ENCODE measurements at regions not wholly inside any gene's neighbourhood (a gene's known extent, or its start where the extent isn't known, plus 50 kb on each side); places are given as distances from the start of the nearest gene placed in this dataset.

DNA sequence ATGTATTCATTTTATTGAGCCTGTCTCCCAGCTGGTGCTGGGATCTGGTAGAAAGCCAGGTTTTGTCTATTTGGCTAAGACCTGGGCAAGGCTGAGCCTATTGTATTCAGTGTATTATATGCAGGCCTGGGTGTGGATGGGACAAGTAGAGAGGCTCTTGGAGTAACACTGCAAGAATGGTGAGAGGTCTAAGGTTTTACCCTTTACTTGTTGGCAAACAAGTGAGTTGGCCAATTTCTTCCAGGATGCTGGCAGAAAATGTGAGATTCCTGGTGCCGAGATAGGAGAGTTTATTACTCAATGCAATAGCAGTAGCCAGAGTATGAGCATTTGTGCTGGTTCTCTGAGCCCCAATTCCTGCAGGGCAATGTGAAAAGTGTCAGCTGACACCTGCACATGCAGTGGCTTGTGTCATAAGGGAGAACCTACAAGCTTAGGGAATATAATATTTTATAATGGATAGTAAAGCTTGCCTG lies 141.7 kb upstream of the PRLR start:
- intact Hi-C loops (cut with DNase I), result no loop called here
- H3K4me1 ChIP-seq, result no peaks in the 10 kb centered on the region
- no peak overlapping the region for H3K27ac ChIP-seq
- H3K9me3 ChIP-seq, result no peaks in the 10 kb centered on the region
- H3K27me3 ChIP-seq (ENCODE audit: low read depth), result no peaks in the 10 kb centered on the region
- TF ChIP-seq, protein P1, sequence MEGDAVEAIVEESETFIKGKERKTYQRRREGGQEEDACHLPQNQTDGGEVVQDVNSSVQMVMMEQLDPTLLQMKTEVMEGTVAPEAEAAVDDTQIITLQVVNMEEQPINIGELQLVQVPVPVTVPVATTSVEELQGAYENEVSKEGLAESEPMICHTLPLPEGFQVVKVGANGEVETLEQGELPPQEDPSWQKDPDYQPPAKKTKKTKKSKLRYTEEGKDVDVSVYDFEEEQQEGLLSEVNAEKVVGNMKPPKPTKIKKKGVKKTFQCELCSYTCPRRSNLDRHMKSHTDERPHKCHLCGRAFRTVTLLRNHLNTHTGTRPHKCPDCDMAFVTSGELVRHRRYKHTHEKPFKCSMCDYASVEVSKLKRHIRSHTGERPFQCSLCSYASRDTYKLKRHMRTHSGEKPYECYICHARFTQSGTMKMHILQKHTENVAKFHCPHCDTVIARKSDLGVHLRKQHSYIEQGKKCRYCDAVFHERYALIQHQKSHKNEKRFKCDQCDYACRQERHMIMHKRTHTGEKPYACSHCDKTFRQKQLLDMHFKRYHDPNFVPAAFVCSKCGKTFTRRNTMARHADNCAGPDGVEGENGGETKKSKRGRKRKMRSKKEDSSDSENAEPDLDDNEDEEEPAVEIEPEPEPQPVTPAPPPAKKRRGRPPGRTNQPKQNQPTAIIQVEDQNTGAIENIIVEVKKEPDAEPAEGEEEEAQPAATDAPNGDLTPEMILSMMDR (IDR thresholded peaks at IDR 0.05), result no peak
- no peaks in the 10 kb centered on the region for H3K36me3 ChIP-seq
- H3K4me3 ChIP-seq, result no peak overlapping the region
- DNase-seq (no peak), ATAC-seq (peak in 1 of 2 donors; percentile 43)

DNA sequence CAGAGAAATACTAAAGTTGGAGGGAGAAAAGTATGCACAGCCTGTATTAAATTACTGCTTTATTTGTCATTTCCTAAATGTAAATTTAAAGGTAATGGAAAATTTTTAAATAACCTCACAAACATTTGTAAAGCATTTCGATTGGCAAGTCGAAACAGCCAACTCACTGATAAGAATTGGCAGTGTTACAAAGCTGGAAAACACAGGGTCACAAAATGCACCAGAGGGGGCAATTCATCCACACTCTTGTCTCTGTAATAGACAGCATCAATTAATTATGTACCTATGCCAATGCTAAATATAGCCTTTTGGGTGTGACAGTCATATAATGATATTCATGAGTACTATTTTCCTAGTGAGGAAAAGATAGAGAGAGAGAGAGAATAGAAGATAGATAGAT lies 140.6 kb upstream of the PRLR start:
- no peak overlapping the region for H3K4me3 ChIP-seq
- no peaks in the 10 kb centered on the region for H3K27me3 ChIP-seq (ENCODE audit: low read depth)
- intact Hi-C loops (cut with DNase I), result no loop called here
- no peaks in the 10 kb centered on the region for H3K4me1 ChIP-seq
- no peaks in the 10 kb centered on the region for H3K9me3 ChIP-seq
- DNase-seq, result no peak
- H3K36me3 ChIP-seq, result no peaks in the 10 kb centered on the region
- TF ChIP-seq, protein P1 (IDR thresholded peaks at IDR 0.05), result no peak
- no peak for ATAC-seq
- no peak overlapping the region for H3K27ac ChIP-seq

DNA sequence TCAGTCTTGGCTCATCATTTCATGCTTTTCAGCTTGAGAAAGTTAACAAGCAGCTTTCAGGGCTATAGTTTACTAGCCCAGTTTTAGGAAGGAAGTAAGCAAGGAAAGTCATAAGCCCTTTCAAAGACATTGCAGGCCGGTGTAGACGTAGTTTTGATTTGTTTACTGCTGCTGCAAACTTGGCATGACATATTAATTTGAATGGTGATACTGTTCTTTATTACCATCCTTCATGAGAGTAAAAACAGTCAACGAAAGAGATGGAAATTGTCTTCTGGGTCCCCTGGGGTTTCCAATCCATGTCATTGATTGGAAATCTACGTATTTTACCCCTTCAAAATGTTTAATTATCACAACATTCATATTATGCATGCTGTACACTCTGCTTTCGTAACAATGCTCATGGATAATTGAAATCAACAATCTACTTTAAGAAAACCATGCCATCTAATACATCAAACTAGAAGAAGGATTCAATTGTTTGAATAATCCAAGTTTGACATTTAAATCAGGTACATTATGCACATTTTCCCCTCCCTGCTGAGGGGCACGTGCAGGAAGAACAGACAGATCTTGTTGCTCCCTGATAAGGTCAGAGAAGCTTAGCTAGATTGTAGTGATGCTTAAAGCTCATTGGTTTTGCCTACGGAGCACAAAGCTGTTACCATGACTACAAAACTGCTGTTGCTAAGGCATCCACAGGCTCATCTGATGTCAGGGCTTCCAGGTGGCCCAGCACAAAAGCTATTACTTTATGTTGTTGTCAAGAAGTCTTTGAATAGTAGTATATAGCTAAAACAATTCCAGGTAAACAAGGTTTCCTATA lies 139.9 kb upstream of the PRLR start:
- DNase-seq (no peak), ATAC-seq (no peak)
- TF ChIP-seq, protein P1 (IDR thresholded peaks at IDR 0.05), result no peak
- Histone ChIP-seq H3K27ac (no peak overlapping the region), H3K4me3 (no peak overlapping the region), H3K36me3 (no peaks in the 10 kb centered on the region), H3K27me3 (ENCODE audit: low read depth) (no peaks in the 10 kb centered on the region), H3K4me1 (no peaks in the 10 kb centered on the region), H3K9me3 (no peaks in the 10 kb centered on the region)
- intact Hi-C loops (cut with DNase I), result no loop called here

DNA sequence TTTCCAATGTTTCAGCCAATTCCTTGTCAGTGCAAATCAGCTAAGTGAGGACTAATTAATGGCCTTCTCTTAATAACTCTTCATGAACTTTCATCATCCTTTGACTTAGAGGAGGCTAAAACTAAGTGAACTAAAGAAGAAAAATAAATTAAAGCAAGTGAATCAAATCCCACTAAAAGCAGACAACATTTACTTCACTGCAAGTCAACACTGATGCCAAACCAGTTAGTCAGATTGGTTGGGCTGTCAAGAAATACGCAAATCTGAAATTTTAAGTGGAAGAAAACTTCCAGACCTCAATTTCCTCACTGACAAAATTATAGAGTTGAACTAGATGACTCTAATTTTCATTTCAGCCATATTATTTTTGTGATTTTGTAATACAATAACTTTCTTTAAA lies 137.2 kb upstream of the PRLR start:
- DNase-seq (no peak), ATAC-seq (no peak)
- intact Hi-C loops (cut with DNase I), result no loop called here

DNA sequence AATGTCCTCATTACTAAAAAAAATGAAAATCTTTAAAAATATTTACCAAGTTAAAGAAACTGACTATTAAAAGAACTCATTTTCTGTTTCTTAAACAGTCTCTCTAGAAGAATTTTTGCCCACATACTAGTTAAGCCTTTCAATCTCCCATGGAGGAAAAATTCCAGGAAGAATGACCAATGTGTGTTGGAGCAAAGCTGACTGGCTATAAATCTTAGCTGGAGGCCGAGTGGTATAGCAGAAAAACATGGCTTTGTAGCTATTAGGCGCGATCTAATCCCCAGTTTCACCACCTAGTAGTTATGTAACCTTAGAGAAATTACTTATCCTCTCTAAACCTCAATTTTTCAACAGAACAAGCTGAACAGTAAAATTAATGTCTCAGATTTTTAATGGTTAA lies 135.5 kb upstream of the PRLR start:
- H3K9me3 ChIP-seq, result no peaks in the 10 kb centered on the region
- H3K4me1 ChIP-seq, result no peaks in the 10 kb centered on the region
- H3K36me3 ChIP-seq, result no peaks in the 10 kb centered on the region
- no peak overlapping the region for H3K27ac ChIP-seq
- intact Hi-C loops (cut with DNase I), result no loop called here
- H3K4me3 ChIP-seq, result no peak overlapping the region
- H3K27me3 ChIP-seq (ENCODE audit: low read depth), result no peaks in the 10 kb centered on the region
- TF ChIP-seq, protein P1 (IDR thresholded peaks at IDR 0.05), result no peak
- ATAC-seq (no peak), DNase-seq (no peak)

More for the DNA sequence above, 137.2 kb upstream of the PRLR start:
- Histone ChIP-seq H3K4me1 (no peaks in the 10 kb centered on the region), H3K4me3 (no peak overlapping the region), H3K9me3 (no peaks in the 10 kb centered on the region), H3K27me3 (ENCODE audit: low read depth) (no peaks in the 10 kb centered on the region), H3K36me3 (no peaks in the 10 kb centered on the region), H3K27ac (no peak overlapping the region)
- TF ChIP-seq, protein P1 (IDR thresholded peaks at IDR 0.05), result no peak

All from lower lobe of right lung (tissue), 2 donors.